Gastroesophageal sphincter (tissue), 4 donors: ENCODE measurements at regions not wholly inside any gene's neighbourhood (a gene's known extent, or its start where the extent isn't known, plus 50 kb on each side); places are given as distances from the start of the nearest gene placed in this dataset.

Experiments used
- ATAC-seq: fragments of 150-250 bp; one replicate; pipeline ENCODE4 v1.9.1; 2016; ENCODE audit warnings: mild to moderate bottlenecking, moderate library complexity
- H3K27ac ChIP-seq, 4 donors: fragments of 200-600 bp; sonication (generic) in 3 of 4; 1 replicate in 3 of 4; 2 replicates in 1 of 4; pipeline ENCODE4 v1.5.1; 2016 to 2019
- H3K27me3 ChIP-seq: fragments of 200-600 bp; sonication (generic); one replicate; pipeline ENCODE4 v1.5.1; 2019
- H3K36me3 ChIP-seq, 2 donors: fragments of 200-600 bp; sonication (generic); one replicate each; pipeline ENCODE4 v1.5.1; 2019; ENCODE audit warnings: control low read depth in 1 of 2
- H3K4me1 ChIP-seq, 3 donors: fragments of 200-600 bp; sonication (generic); 1 replicate in 2 of 3; 2 replicates in 1 of 3; pipeline ENCODE4 v1.5.1; 2016 to 2019; ENCODE audit warnings: control low read depth in 2 of 3
- H3K4me3 ChIP-seq, 2 donors: fragments of 200-600 bp; sonication (generic); one replicate each; pipeline ENCODE4 v1.5.1; 2019; ENCODE audit warnings: mild to moderate bottlenecking in 1 of 2, moderate library complexity in 1 of 2
- H3K9me3 ChIP-seq, 3 donors: fragments of 200-600 bp; sonication (generic); one replicate each; pipeline ENCODE4 v1.5.1; 2017 to 2019; ENCODE audit warnings: control low read depth in 2 of 3
- EP300 ChIP-seq: sonication (generic); formaldehyde crosslinking; IDR thresholded peaks from one replicate; pipeline ENCODE4 v1.6.1; 2017; ENCODE audit warnings: antibody characterized with exemption, mild to moderate bottlenecking
- POLR2A ChIP-seq, 2 donors: fragments of 450-650 bp; IDR thresholded peaks; one replicate each; pipeline ENCODE4 v1.6.1; 2017; ENCODE audit warnings: antibody characterized with exemption in 2 of 2, mild to moderate bottlenecking in 2 of 2, moderate library complexity in 1 of 2
- POLR2AphosphoS5 ChIP-seq: sonication (generic); formaldehyde crosslinking; IDR thresholded peaks from one replicate; pipeline ENCODE4 v1.6.1; 2017; ENCODE audit warnings: antibody characterized with exemption
- WGBS, 2 donors: methylation state at CpG; one replicate each; pipeline ENCODE4 v1.1.5; 2018; ENCODE audit warnings: low coverage in 1 of 2; 5-methylcytosine and 5-hydroxymethylcytosine counted together
- TF ChIP-seq, protein P1 (sequence below), 4 experiments: fragments of 200-600 bp in 2 of 4; fragments of 450-650 bp in 2 of 4; sonication (generic) in 1 of 4; IDR thresholded peaks; one replicate each; pipeline ENCODE4 v1.5.1; 2017 to 2019; ENCODE audit warnings: antibody characterized with exemption in 4 of 4, mild to moderate bottlenecking in 2 of 4, moderate library complexity in 2 of 4

DNA sequence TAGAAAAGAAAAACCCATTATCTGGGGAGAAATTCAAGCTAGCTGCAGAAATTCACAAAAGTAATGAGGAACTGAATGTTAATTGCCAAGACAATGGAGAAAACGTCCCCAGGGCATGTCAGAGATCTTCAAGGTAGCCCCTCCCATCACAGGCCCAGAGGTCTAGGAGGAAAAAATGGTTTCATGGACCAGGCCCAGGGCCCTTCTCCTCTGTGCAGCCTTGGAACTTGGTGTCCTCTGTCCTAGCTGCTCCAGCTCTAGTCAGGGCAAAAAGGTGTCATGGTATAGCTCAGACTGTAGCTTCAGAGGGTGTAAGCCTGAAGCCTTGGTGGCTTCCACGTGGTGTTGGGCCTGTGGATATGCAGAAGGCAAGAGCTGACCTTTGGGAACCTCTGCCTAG, 411.8 kb downstream of the ADRA2A start:
- no peaks in the 10 kb centered on the region for H3K36me3 ChIP-seq
- TF ChIP-seq POLR2A (IDR thresholded peaks at IDR 0.05) (no peak), EP300 (no peak), POLR2AphosphoS5 (no peak)
- TF ChIP-seq, protein P1, sequence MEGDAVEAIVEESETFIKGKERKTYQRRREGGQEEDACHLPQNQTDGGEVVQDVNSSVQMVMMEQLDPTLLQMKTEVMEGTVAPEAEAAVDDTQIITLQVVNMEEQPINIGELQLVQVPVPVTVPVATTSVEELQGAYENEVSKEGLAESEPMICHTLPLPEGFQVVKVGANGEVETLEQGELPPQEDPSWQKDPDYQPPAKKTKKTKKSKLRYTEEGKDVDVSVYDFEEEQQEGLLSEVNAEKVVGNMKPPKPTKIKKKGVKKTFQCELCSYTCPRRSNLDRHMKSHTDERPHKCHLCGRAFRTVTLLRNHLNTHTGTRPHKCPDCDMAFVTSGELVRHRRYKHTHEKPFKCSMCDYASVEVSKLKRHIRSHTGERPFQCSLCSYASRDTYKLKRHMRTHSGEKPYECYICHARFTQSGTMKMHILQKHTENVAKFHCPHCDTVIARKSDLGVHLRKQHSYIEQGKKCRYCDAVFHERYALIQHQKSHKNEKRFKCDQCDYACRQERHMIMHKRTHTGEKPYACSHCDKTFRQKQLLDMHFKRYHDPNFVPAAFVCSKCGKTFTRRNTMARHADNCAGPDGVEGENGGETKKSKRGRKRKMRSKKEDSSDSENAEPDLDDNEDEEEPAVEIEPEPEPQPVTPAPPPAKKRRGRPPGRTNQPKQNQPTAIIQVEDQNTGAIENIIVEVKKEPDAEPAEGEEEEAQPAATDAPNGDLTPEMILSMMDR (IDR thresholded peaks at IDR 0.05), result no peak
- H3K27me3 ChIP-seq, result no peaks in the 10 kb centered on the region
- peaks cover 0 to 40% (median 0%) of the 10 kb centered on the region in 3 donors for H3K9me3 ChIP-seq
- H3K4me1 ChIP-seq, result no peaks in the 10 kb centered on the region
- no peak for ATAC-seq
- 14 to 38% methylated on average over 1 of the region's 2 CpGs for WGBS, 2 donors
- H3K27ac ChIP-seq, result no peak overlapping the region
- no peak overlapping the region for H3K4me3 ChIP-seq

DNA sequence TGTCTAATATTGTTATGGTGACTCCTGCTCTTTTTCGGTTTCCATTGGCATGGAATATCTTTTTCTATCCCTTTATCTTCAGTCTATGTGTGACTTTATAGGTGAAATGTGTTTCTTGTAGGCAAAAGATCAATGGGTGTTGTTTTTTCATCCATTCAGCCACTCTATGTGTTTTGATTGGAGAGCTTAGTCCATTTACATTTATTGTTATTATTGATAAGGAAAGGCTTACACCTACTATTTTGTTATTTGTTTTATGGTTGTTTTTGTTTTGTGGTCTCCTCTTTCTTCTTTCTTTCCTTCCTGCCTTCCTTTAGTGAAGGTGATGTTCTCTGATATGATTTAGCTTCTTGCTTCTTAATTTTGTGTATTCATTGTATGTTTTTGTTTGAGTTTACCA, 414.3 kb downstream of the ADRA2A start:
- TF ChIP-seq EP300, result no peak
- TF ChIP-seq, protein P1 (IDR thresholded peaks at IDR 0.05), result no peak
- no peak for TF ChIP-seq POLR2AphosphoS5
- TF ChIP-seq POLR2A (IDR thresholded peaks at IDR 0.05), result no peak

DNA sequence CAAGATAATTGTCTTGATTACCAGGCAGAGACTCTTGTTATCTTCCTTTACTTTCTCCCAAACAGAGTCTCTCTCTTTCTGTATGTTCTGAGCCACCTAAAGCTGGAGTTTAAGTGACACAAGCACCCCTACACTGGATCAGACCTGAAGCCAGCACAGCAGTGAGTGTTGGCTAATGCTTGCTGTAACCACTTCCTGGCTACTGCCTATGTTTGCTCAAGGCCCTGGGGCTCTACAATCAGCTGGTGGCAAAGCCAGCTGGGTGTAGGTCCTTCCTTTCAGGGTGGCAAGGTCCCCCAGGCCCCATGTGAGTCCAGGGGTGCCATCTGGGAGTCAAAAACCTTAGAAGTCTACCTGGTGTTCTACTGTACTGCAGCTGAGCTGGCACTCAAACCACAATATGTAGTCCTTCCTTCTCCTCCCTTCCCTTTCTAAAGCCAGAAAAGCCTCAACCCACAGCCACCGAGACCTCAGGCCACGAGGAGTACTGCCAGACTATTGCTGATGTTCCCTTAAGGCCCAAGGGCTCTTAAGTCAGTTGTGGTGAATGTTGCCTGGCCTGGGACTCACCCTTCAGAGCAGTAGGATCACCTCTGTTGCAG, 416.3 kb downstream of the ADRA2A start:
- no peak overlapping the region for H3K27ac ChIP-seq
- no peak overlapping the region for H3K4me3 ChIP-seq
- ATAC-seq, result no peak
- H3K36me3 ChIP-seq, result no peaks in the 10 kb centered on the region
- 86% methylated on average over 2 of the region's 2 CpGs; no CpG with 5 or more reads in 1 of the 2 donors for WGBS, 2 donors
- H3K27me3 ChIP-seq, result no peaks in the 10 kb centered on the region
- no peaks in the 10 kb centered on the region for H3K4me1 ChIP-seq
- TF ChIP-seq POLR2A (IDR thresholded peaks at IDR 0.05), result no peak
- peaks cover 0 to 42% (median 0%) of the 10 kb centered on the region in 3 donors for H3K9me3 ChIP-seq

More for the DNA sequence above, 414.3 kb downstream of the ADRA2A start:
- Histone ChIP-seq H3K27me3 (no peaks in the 10 kb centered on the region), H3K36me3 (no peaks in the 10 kb centered on the region), H3K9me3 (peaks cover 0 to 42% (median 0%) of the 10 kb centered on the region in 3 donors), H3K4me3 (no peak overlapping the region), H3K27ac (no peak overlapping the region), H3K4me1 (no peaks in the 10 kb centered on the region)
- WGBS, 2 donors, result 46 to 55% methylated on average over 1 of the region's 1 CpG
- no peak for ATAC-seq

DNA sequence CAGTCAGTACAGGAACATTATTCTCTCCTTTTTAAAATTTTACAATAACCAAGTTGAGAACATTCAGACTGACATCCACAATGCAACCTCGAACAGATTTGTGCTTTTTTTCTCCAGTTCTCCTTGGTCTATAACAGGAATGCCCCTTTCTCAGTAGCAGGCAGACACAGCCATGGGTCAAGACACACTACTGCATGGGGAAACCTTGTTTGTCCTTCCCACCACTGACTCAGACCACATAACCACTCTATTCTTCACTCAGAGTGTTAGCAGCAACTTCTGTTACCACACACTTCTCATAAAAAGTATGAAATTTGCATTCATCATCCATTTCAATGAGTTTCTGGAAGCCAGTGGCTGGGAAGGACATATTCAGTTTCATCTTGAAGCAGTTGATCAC, 421.7 kb downstream of the ADRA2A start:
- Histone ChIP-seq H3K4me3 (no peak overlapping the region), H3K9me3 (peaks cover 0 to 4% (median 0%) of the 10 kb centered on the region in 3 donors), H3K27me3 (no peaks in the 10 kb centered on the region), H3K4me1 (no peaks in the 10 kb centered on the region), H3K27ac (no peak overlapping the region), H3K36me3 (no peaks in the 10 kb centered on the region)
- no peak for ATAC-seq
- 38 to 40% methylated on average over 1 of the region's 1 CpG for WGBS, 2 donors
- TF ChIP-seq POLR2AphosphoS5, result no peak
- no peak for TF ChIP-seq EP300
- TF ChIP-seq, protein P1 (IDR thresholded peaks at IDR 0.05), result no peak
- TF ChIP-seq POLR2A (IDR thresholded peaks at IDR 0.05), result no peak

DNA sequence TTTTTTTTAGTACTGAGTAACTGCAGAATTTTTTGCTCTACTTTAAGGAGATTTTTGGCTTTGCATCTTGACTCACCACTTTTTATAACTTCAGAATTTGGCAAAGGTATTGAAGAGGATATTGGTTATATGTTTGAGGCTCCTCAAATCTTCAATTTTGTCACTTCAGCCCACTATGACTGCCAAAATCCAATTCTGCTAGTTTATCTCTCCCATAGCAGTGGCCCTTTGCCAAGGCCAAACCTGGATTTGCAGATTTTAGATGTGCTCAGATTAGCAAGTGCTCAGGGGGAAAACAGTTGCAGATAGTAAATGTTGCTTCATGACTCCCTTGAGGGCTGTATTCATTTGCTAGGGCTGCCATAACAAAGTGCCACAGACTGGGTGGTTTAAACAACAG, 427.5 kb downstream of the ADRA2A start:
- Histone ChIP-seq H3K36me3 (no peaks in the 10 kb centered on the region), H3K4me1 (no peaks in the 10 kb centered on the region), H3K27ac (no peak overlapping the region), H3K27me3 (no peaks in the 10 kb centered on the region), H3K9me3 (peaks cover 0 to 7% (median 0%) of the 10 kb centered on the region in 3 donors), H3K4me3 (no peak overlapping the region)
- TF ChIP-seq POLR2A (IDR thresholded peaks at IDR 0.05) (no peak), EP300 (no peak), POLR2AphosphoS5 (no peak)
- TF ChIP-seq, protein P1 (IDR thresholded peaks at IDR 0.05), result no peak
- no peak for ATAC-seq
